Stimulated activated naive CD4-positive, alpha-beta T cell (primary cell): ENCODE measurements at regions not wholly inside any gene's neighbourhood (a gene's known extent, or its start where the extent isn't known, plus 50 kb on each side); places are given as distances from the start of the nearest gene placed in this dataset.
A peak's percentile ranks its signal among the peaks of the same experiment; 100 is the strongest.
"Not testable (repeated sequence)": the region's sequence is repeated elsewhere in the genome, so short reads cannot be mapped to it uniquely, and the experiment has no call there.

ENCODE experiments used
- DNase-seq, 6 experiments: peaks; one replicate each; lab custom pipeline; 2025; lab: John Stamatoyannopoulos, UW

DNA sequence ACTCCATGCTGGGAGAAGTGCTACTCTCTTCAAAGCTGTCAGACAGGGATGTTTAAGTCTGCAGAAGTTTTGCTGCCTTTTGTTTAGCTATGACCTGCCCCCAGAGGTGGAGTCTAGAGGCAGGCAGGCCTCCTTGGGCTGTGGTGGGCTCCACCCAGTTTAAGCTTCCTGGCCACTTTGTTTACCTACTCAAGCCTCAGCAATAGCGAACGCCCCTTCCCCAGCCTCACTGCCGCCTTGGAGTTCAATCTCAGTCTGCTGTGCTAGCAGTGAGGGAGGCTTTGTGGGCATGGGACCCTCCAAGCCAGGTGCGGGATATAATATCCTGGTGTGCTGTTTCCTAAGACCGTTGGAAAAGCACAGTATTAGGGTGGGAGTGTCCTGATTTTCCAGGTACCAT lies 715.9 kb downstream of the IPMK start:
- DNase-seq: not testable (repeated sequence)

DNA sequence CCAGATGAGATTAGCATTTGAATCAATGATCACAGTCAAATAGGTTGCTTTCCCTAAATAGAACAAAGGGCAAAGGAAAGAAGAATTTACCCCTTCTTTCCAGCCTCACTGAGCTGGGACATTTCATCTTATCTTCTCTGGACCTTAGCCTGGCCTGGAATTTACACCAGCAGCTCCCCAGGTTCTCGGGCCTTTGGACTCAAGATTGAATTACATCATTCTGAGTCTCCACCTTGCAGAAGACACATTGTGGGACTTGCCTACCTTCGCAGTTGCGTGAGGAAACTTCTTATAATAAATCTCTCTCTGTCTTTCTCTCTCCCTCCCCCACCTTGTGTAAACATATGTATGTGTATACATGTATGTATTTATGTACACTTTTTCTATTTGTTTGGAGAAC lies 732.4 kb downstream of the IPMK start:
- no peak for DNase-seq

DNA sequence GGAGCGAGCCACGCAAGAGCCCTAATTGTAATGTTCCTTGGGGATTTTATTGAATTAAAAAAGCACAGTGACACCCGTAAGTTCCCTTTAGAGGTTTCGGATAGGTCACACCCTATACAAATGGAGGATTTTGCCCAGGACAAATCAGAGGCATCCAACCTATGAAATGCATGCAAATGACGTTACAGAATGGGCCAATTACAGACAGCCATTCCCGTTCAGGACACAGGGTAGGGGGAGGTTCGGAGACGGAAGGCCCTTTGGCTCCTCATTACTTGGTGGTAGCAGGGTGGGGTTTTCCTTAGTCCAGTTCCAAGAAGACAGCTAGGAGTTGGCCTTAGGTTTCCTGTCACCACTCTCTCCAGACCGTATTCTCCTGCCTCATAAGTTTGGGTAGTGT lies 754.1 kb downstream of the IPMK start:
- no peak for DNase-seq

DNA sequence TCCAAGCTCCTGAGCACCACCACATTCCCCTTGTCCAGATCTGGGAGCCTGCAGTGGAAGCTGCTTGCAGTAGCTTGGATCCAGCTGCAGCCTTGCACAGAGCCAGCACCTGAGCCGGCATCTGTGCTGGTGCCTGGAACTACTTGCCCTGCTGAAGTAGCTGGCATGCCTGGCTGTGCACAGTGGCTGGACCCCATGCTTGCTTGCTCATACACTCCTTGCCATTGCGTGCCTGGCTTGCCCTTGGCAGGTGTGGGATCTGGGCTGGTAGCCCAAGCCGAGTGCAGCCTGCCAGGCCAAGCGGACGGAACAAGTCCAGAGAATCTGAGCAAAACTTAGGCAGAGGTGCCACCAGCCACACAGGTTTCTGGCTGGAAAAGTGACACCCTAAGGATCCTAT lies 759.9 kb downstream of the IPMK start:
- no peak for DNase-seq

DNA sequence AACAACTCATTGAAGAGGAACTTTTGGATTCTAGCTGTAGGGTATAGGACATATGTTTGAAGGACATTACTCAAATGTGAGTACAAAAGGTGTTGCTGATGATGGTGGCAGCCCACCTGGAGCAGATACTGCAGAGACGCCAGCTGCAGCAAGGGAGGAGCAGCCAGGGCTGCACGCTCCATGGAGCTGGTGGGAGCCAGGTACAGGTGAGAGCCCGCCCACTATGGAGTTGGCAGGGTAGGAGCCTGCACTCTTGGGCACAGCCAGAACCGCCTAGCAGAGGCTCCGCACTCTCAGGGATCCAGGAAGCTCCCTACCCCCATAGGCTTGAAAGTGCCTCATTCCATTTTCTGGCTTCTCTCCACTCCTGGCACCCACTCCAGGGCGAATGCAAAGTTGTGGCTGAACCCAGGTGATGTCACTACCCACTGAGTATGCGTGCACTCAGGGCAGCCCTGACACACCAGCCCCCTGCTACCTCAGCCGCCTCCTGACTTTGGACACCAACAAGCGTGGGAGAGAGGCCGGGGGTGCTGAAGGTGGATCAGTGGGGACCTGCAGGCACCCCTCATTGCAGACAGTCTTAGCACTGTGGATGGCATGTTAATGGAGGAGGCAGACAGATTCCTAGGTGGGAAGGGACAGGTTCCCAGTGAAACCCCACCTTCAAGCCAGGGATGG lies 761.1 kb downstream of the IPMK start:
- DNase-seq: no peak

DNA sequence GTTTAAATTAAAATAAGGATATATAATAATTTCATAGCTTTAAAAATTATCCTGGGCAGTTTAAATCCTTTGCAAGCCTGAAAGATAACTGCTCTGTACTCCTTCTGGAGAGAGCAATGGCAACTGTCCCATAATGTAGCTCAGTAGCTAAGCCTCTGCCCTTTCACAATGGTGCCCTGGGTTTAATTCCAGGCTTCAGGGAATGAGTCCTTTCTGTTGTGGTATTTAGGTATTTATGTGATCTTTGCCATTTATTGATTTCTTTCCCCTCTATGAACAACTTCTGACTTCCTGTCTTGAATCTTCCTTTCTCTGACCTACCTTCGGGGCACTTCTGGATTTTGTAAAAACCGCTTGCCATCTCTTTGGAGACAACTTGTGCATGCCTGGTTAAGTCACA lies 773.2 kb downstream of the IPMK start:
- DNase-seq: no peak

DNA sequence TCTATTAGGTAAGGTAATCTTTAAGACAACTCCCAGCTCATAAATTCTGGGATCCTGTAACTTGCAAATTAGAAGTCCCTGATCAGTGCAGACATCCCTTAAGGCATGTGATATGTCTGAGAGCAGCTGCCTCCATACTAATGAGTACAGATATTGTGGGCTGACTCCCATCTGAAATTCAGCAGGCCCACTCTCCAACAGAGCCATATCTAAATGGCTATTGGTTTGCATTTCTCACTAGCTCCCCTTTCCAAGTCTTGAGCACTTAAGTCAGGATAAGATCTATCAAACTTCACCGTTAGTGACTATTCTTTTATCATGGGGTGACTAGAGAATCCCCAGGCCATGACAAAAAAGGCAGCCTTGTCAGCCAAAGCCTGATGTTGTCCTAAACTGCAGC lies 785.4 kb downstream of the IPMK start:
- DNase-seq: no peak

DNA sequence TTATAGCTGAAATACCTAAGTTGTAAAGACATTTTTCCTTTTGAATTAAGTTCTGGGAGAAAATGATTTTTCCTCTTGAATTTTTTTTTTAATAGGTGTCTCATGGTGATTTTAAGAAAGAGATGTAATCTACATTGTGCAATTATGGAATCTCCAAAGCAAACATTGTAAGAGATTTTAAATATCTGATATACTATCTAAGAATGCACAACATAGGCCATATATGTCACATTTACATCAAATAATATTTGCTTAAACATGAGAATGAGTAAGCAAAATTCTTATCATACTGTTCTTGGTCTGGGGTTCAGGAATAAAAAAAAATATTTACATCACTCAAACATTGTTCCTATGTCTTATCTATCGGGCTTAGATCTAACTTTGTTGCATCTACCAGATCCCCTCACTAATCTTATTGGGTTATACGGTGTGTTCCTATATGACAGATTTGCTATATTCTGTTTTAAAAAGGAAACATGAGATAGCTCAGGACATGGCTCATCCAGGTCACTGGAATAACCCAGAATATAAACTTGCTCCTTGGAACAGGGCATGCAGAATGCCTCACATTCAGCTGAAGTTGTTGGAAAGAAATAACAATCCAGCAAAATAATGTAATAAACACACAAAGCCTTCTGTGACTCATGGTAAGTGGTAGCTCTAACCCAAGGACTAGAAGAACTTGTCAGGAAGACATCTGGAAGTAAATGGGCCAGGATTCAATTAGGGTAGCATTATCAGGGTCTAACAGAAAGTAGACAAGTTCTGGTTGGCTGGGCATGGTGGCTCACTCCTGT lies 794.7 kb downstream of the IPMK start:
- no peak for DNase-seq

DNA sequence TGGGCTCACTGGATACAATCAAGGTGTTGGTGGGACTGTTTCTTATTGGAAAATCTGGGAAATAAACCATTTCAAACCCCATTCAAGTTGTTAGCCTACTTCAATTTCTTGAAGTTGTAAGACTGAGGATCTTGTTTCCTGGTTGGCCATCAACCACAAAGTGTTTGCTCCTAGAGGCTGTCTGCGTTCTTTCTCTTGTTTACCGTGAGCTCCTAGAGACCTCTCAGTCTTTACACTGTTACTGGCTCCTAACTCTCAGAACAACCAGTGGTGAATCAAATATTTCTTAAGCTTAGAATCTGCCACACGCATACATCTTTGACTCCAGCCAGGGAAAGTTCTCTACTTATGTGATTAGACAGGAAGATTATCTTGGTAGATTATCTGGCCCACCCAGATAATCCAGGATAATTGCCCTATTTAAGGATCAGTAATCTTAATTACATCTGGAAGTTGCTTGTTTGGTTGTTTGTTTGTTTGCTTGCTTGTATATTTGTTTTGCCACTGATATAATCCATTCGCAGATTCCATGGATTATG lies 798.7 kb downstream of the IPMK start:
- DNase-seq: no peak

DNA sequence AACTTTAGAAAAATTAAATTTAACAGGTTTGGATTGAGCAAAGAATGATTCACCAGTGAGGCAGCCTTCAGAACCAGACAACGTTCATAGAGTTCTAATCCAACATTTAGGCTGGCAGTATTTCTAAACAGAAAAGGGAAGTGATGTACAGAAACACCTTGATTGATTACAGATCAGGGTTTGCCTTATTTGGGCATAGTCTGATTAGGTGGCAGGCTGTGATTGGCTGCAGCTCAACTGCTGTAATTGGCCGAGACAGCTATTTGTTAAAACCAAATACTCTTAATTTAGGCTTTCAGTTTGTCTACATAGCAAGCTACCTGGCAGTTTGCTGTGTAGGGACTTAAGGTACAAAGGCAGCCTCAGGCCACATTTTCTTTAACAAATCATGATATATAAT lies 802.5 kb downstream of the IPMK start:
- no peak for DNase-seq

DNA sequence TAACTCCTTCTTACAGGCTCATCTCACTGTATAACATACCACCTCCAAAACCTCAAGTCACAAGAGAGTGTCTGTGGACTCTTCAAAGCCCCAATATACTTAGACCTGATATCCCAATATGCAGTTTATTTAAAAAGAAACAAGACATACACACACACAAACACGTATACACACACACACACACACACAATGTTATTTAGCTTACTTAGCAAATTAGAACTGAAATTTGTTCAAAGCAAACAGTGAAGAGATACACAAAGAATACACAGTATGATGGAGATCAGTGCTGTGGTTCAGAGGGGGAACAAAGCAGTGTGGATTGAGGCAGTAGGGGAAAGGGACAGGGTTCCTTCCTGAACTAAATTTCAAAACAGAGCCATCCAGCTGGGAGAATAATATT lies 807.2 kb downstream of the IPMK start:
- no peak for DNase-seq

DNA sequence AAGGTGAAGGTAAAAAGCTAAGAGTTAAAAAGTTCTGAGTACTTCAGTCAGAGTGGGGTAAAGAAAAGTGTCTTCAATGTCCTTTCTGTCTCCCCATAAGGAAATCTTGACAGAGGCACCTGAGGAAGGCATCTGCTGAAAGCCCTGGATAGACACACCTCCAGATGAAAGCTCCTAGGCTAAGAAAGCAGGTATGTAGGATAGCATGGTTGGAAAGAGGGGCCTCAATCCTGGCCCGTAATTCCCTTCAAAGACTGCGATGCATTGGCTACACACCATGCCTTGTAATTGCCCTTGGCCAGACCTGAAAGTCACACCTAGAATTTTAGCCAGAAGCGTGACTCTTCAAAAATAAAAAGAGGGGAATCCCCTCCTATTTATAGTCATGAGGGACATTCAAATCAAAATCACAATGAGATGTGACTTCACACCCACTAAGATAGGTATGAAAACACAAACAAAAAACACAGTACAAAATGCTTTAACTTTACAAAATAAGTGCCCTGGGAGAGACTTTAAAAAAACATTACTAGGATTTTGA lies 809.7 kb downstream of the IPMK start:
- DNase-seq: no peak

DNA sequence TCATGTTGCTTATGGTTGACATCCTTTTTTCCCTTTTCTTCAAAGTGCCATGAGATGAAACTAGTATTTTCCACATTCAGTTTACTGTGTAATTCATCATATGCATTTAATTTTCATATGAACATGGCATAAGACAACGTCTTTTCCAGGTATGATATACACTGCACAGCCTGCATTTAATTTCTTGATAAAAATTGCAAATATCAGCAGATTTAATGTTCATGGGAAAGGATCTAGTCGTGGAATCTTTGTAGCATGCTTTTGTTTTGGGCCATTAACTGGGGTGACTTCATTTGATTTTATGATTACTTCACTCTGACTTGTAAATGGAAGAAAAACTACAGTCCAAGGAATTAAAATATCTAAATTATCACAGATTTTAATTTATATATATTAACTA lies 837.3 kb downstream of the IPMK start:
- no peak for DNase-seq

DNA sequence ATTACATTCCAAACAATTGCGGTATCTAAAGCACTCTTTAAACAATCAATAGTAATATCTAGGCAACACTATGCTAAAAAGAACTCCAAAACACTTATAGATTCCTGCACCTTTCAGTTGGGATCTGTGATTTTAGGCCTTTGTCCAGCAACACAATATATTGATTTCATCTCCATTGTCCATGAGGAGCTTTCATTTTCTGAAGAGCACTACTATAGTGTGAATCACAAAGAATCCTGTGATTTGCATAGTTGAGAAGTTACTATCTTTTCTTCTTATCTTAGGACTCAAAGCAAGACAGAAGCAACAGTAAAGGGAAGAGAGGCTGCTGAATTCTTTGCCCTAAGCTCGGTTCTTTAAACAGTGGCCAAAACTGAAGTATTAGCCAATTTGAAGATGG lies 846.8 kb downstream of the IPMK start:
- no peak for DNase-seq

DNA sequence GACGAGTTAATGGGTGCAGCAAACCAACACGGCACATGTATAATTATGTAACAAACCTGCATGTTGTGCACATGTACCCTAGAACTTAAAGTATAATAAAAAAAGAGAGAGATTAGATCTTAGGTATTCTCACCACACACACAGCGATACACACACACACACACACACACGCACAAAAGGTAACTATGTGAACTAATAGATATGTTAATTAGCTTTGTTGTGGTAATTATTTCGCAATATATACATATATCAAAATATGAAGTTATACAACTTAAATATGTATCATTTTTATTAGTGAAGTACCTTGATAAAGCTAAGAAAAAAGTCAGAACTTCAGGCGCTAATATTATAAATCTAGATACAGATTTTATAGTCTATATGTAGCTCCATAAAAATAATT lies 849.2 kb downstream of the IPMK start:
- DNase-seq: no peak

DNA sequence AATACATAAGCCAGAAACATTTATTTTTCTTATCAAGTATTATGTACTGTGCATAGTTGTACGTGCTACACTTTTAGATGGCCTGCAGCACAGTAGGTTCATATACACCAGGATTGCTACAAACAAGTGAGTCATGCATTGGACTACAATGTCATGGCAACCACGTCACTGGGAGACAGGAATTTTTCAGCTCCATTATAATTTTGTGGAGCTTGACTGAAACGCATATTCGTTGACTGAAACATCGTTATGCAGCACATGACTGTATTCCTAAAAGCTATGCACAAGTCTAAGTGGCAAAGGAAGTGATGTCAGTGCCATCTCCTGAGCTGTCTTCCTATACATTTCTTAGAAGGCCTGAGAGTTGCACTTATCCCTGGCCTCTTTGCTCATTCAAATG lies 871.8 kb downstream of the IPMK start:
- DNase-seq: no peak

DNA sequence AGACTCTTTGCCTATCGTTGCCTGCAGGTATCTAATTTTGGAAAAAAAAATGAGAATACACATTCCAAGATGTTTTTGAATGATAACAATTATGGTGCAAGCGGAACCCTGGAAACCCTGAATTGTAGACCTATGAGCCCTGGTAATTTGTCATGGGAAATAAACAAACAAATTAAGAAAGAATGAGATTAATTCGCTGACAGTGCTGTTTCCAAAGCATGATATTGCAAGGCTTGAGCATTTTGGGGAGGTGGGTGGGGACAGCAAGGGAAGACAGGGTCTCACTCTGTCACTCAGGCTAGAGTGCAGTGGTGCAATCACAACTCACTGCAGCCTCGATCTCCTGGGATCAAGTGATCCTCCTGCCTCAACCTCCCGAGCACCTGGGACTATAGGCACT lies 900.3 kb downstream of the IPMK start:
- DNase-seq: no peak

DNA sequence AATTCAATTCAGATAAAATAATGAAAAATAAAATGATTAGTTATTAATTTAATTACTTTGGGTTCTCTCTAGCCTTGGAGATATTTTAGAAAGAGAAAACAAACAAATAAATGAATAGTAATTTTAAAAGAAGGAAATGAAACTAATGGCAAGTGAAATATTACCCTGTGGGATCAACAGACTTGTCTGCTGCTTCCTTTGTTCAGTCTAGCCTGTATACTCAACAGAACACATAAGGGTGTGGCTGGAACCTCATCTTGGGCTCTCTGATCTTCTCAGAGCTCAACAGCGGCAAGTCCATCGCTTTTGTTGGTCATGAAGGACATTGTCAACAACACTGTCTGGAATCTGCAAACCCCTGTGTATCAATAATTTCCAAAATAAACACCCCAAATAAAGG lies 904.9 kb downstream of the IPMK start:
- DNase-seq: no peak

DNA sequence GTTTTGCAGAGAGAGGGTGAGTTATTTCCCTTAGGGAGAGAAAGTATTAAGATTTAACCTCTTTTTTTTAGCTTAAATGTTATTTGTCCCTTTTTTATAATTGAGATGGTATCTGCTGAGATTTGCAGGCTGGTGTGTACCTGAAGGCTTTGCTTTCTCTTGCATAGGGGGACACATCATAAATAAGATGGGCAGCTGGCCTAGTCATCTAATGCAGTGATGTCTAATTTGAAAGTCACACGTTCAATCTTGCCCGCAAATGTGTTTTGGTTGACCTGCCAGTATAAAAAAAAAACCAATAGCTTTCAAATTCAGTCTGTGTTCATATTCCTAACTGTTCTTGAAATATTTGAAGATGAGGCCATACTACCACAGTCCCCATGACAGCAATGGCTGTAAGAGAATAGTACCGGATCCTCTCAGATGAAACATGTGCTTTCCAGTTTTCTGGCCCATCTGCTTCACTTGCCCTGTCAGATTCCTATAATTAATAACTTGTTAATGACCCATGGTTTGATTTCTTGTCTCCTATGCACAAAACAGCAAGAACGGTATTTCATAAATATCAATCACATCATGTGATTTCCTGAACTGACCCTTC lies 914.2 kb downstream of the IPMK start:
- no peak for DNase-seq

DNA sequence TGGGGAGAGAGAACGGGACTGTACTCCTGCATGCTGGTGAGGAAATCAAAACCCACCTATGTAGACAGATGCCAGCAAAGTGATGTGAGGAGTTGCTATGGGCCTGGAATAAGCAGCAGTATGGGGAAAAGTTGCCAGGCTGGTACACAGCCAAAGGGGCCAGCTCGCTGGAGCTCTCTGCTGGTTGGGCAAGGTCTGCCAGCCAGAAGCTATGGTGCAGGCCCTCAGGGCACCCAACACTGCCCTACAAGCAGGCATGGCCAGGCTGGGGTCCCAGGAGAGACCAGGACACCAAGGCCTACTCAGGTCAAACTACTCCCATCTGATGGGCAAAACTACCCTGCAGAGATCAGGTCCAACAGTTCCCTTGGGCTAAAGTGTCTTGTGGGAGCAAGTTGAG lies 916.6 kb downstream of the IPMK start:
- no peak for DNase-seq

DNA sequence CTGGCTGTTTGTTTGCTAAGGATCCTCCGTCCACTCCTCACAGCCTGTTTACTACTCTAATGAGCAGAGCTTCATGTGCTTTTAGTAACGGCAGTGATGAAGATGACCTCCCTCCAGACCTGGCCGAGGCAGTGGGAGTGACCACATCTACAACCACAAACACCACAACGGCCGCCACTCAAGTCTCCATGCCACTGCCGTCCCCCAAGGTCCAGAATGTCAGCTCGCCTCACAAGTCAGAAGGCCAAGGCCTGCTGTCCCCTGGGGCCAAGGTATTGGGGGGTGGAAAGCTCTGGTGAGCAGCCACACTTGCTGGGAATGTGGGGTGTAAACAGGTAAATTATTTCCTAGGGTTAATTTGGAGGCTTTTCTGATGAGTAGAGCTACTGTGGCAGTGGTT lies 926.4 kb downstream of the IPMK start:
- DNase-seq: no peak

DNA sequence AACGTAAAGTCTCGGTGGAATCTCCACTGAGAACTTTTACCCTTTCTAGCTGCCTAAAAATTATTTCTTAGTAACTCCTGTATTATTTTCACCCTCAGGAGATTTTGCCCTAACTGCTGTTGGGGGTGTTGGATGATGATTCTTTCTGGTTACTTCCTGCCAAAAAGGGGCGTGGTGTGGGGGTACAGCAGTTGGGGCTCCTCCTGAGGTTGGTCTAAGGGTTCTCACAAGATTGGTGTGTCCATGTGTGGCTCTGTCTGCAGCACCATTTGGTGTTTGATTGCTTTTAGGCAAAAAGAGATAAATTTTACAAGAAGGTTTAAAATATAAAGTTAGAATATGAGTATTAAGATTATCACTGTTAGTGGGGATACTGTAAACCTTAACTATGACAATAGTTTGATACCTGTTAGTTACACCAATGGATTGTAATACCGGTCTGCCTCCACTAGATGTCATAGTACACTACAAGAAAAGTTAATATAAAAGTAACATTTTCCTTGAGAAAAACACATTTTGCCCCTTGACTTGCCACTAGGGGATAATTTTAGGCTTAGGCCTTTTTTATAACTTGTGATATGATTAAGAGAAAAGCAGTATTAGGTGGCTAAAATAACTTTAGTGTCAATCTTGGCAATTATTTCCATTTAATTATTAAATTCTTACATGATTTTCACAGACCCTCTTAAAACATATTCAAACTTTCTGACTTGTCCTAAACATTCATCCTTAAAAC lies 928.7 kb downstream of the IPMK start:
- DNase-seq: peak in 1 of 6 experiments; percentile 8
